Testis (tissue), 2 donors: ENCODE measurements at regions not wholly inside any gene's neighbourhood (a gene's known extent, or its start where the extent isn't known, plus 50 kb on each side); places are given as distances from the start of the nearest gene placed in this dataset.

ENCODE experiments used
- POLR2A ChIP-seq: fragments of 450-650 bp; IDR thresholded peaks from one replicate; pipeline ENCODE4 v1.6.1; 2017; ENCODE audit warnings: antibody characterized with exemption, mild to moderate bottlenecking, moderate library complexity
- TF ChIP-seq, protein P1 (sequence below), 3 experiments: fragments of 450-650 bp in 2 of 3; fragments of 200-600 bp in 1 of 3; sonication (generic) in 1 of 3; IDR thresholded peaks; one replicate each; pipeline ENCODE4 v1.5.1; 2016 to 2019; ENCODE audit warnings: antibody characterized with exemption in 3 of 3, mild to moderate bottlenecking in 2 of 3, moderate library complexity in 1 of 3

DNA sequence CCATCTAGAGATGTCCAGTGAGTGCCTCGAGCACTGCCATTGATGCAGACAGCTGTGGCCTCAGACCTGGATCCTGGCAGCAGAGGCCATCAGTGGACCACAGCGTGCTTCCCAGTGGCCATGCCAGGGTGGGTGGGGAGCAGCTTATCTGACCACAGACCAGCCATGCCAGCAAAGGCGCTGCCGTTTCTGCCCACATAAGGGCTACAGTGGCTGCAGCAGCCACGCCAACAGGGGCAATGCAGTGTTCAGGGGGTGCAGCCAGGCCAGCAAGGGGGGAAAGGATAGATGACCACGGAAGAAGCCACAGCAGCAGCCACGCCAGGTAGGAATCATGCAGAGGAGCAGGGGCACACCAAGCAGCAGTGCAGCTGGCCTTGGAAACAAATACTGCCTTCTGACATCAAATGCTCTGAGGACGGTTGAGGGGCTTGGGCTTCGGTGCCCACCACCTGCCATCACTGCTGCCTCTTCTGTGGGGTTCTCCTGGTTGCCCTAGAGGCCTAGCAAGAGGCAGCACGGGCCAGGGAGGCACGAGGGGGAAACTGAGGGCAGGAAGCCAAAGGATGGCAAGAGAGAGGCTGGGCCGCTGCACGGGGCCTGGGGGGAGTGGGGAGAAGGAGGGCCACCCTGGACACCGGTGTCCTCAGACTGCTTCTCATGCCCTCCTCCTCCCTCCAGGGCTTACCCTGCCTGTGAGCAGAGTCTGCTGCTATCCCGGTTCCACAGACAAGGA lies 94.7 kb upstream of the RUNX3 start:
- TF ChIP-seq, protein P1, sequence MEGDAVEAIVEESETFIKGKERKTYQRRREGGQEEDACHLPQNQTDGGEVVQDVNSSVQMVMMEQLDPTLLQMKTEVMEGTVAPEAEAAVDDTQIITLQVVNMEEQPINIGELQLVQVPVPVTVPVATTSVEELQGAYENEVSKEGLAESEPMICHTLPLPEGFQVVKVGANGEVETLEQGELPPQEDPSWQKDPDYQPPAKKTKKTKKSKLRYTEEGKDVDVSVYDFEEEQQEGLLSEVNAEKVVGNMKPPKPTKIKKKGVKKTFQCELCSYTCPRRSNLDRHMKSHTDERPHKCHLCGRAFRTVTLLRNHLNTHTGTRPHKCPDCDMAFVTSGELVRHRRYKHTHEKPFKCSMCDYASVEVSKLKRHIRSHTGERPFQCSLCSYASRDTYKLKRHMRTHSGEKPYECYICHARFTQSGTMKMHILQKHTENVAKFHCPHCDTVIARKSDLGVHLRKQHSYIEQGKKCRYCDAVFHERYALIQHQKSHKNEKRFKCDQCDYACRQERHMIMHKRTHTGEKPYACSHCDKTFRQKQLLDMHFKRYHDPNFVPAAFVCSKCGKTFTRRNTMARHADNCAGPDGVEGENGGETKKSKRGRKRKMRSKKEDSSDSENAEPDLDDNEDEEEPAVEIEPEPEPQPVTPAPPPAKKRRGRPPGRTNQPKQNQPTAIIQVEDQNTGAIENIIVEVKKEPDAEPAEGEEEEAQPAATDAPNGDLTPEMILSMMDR (IDR thresholded peaks at IDR 0.05) = no peak
- no peak for TF ChIP-seq POLR2A
